H1 (cell line): ENCODE measurements at regions not wholly inside any gene's neighbourhood (a gene's known extent, or its start where the extent isn't known, plus 50 kb on each side); places are given as distances from the start of the nearest gene placed in this dataset.

Experiments used
- CTCF ChIA-PET: fragments of 300-600 bp; sonication (Branson Sonifier 250); formaldehyde crosslinking; loops from one replicate; lab custom pipeline; 2021; ENCODE audit not compliant: partially characterized antibody; lab: Charles Lee
- POLR2A ChIA-PET: fragments of 300-600 bp; sonication (Branson Sonifier 250); formaldehyde crosslinking; loops from one replicate; lab custom pipeline; 2021; ENCODE audit warnings: inconsistent platforms; ENCODE audit not compliant: partially characterized antibody; lab: Charles Lee
- DNase-seq, 2 experiments: peaks; one replicate each; pipeline versions ENCODE4 v3.0.0 to v3.0.0-alpha.2; 2010 to 2022; ENCODE audit warnings: low spot score in 2 of 2, low read depth in 1 of 2, mixed read lengths in 1 of 2
- FAIRE-seq: peaks from 2 replicates; lab custom pipeline; 2011; peaks lifted over from hg19 to GRCh38; lab: Jason Lieb, UNC
- H2AFZ ChIP-seq: 2 replicates; pipeline ENCODE4 v1.8.1; 2012; ENCODE audit warnings: low read length, inconsistent platforms
- H2AK5ac ChIP-seq: 2 replicates; pipeline ENCODE4 v1.6.1; 2013; ENCODE audit warnings: low read depth, low read length
- H2BK120ac ChIP-seq: replicated peaks from 2 replicates; pipeline ENCODE3; 2013; ENCODE audit warnings: low read depth, low read length, inconsistent platforms
- H2BK12ac ChIP-seq: 2 replicates; pipeline ENCODE4 v1.6.1; 2013; ENCODE audit warnings: low read depth, low read length
- H2BK15ac ChIP-seq: 2 replicates; pipeline ENCODE4 v1.6.1; 2013; ENCODE audit warnings: low read length
- H2BK20ac ChIP-seq: 2 replicates; pipeline ENCODE4 v1.6.1; 2013; ENCODE audit warnings: low read length
- H2BK5ac ChIP-seq: 2 replicates; pipeline ENCODE4 v1.6.1; 2013; ENCODE audit warnings: low read depth, low read length
- H3K14ac ChIP-seq: 2 replicates; pipeline ENCODE4 v1.6.1; 2013; ENCODE audit warnings: inconsistent platforms; ENCODE audit not compliant: insufficient read length
- H3K18ac ChIP-seq: 2 replicates; pipeline ENCODE4 v1.6.1; 2013; ENCODE audit warnings: low read length; ENCODE audit errors: extremely low read depth
- H3K23ac ChIP-seq: 2 replicates; pipeline ENCODE4 v1.6.1; 2013; ENCODE audit warnings: inconsistent platforms; ENCODE audit not compliant: insufficient read length
- H3K23me2 ChIP-seq: 2 replicates; pipeline ENCODE4 v1.6.1; 2013; ENCODE audit warnings: low read depth, low read length
- H3K27ac ChIP-seq: 2 replicates; pipeline ENCODE4 v1.6.1; 2011; ENCODE audit warnings: low read depth, low read length, inconsistent platforms
- H3K27me3 ChIP-seq, 4 experiments: replicated peaks in 1 of 4; 1 replicate in 1 of 4; 2 replicates in 3 of 4; pipeline versions ENCODE4 v1.6.1 to v1.8.1; 2011 to 2013; ENCODE audit warnings: low read length in 3 of 4, mild to moderate bottlenecking in 3 of 4, inconsistent platforms in 2 of 4, mixed read lengths in 2 of 4, moderate library complexity in 1 of 4; ENCODE audit not compliant: control insufficient read depth in 3 of 4, insufficient read depth in 3 of 4; ENCODE audit errors: extremely low read depth in 1 of 4
- H3K36me3 ChIP-seq, 4 experiments: 2 replicates each; pipeline versions ENCODE4 v1.6.1 to v1.8.1; 2011 to 2013; ENCODE audit warnings: mild to moderate bottlenecking in 4 of 4, low read length in 3 of 4, moderate library complexity in 2 of 4, control low read depth in 1 of 4, inconsistent platforms in 1 of 4; ENCODE audit not compliant: insufficient read depth in 4 of 4, control insufficient read depth in 2 of 4
- H3K4ac ChIP-seq: replicated peaks from 2 replicates; pipeline ENCODE3; 2013; ENCODE audit warnings: low read length, low read depth, mixed read lengths, inconsistent platforms; ENCODE audit not compliant: insufficient read length
- H3K4me1 ChIP-seq, 4 experiments: replicated peaks in 1 of 4; 1 replicate in 1 of 4; 2 replicates in 3 of 4; pipeline versions ENCODE4 v1.6.1 to v1.8.1; 2011 to 2013; ENCODE audit warnings: low read length in 3 of 4, inconsistent platforms in 2 of 4, mixed read lengths in 1 of 4; ENCODE audit not compliant: insufficient read depth in 4 of 4, control insufficient read depth in 3 of 4
- H3K4me2 ChIP-seq, 2 experiments: 2 replicates each; pipeline versions ENCODE4 v1.6.1 to v1.8.1; 2011 to 2013; ENCODE audit warnings: low read depth in 2 of 2, low read length in 2 of 2, control low read depth in 1 of 2, inconsistent platforms in 1 of 2, mild to moderate bottlenecking in 1 of 2; ENCODE audit not compliant: insufficient read depth in 1 of 2
- H3K4me3 ChIP-seq, 4 experiments: fragments of 200-600, 300-600 bp in 1 of 4; sonication (generic), shearing (Covaris generic), sonication (Bioruptor Twin) in 1 of 4; 2 replicates each; pipeline versions ENCODE4 v1.5.1 to v1.8.1; 2011 to 2016; ENCODE audit warnings: low read length in 4 of 4, low read depth in 3 of 4, control low read depth in 2 of 4, inconsistent platforms in 2 of 4, mild to moderate bottlenecking in 2 of 4, mixed read lengths in 1 of 4, moderate library complexity in 1 of 4; ENCODE audit not compliant: insufficient read depth in 2 of 4; ENCODE audit errors: extremely low read depth in 1 of 4
- H3K56ac ChIP-seq: replicated peaks from 2 replicates; pipeline ENCODE3; 2013; ENCODE audit warnings: low read depth, mild to moderate bottlenecking, mixed read lengths, low read length, inconsistent platforms; ENCODE audit not compliant: insufficient read length
- H3K79me1 ChIP-seq: 2 replicates; pipeline ENCODE4 v1.6.1; 2013; ENCODE audit warnings: low read depth, low read length, control low read depth
- H3K79me2 ChIP-seq, 2 experiments: 2 replicates each; pipeline versions ENCODE4 v1.6.1 to v1.8.1; 2012 to 2013; ENCODE audit warnings: low read length in 2 of 2, mild to moderate bottlenecking in 2 of 2, inconsistent platforms in 1 of 2; ENCODE audit not compliant: insufficient read depth in 2 of 2, control insufficient read depth in 1 of 2
- H3K9ac ChIP-seq, 4 experiments: replicated peaks in 1 of 4; 1 replicate in 1 of 4; 2 replicates in 3 of 4; pipeline versions ENCODE4 v1.6.1 to v1.8.1; 2011 to 2013; ENCODE audit warnings: low read depth in 3 of 4, low read length in 3 of 4, control low read depth in 2 of 4, mild to moderate bottlenecking in 2 of 4, moderate library complexity in 2 of 4, inconsistent platforms in 1 of 4; ENCODE audit errors: extremely low read depth in 1 of 4
- H3K9me3 ChIP-seq, 2 experiments: 2 replicates each; pipeline versions ENCODE4 v1.6.1 to v1.8.1; 2012 to 2013; ENCODE audit warnings: mild to moderate bottlenecking in 2 of 2, moderate library complexity in 2 of 2, control low read depth in 1 of 2, inconsistent platforms in 1 of 2, low read depth in 1 of 2, low read length in 1 of 2, mixed read lengths in 1 of 2; ENCODE audit not compliant: insufficient read depth in 2 of 2
- H4K20me1 ChIP-seq, 2 experiments: replicated peaks in 1 of 2; 2 replicates each; pipeline versions ENCODE3 to v1.8.1; 2011 to 2013; ENCODE audit warnings: inconsistent platforms in 2 of 2, low read length in 2 of 2, mild to moderate bottlenecking in 1 of 2; ENCODE audit not compliant: insufficient read depth in 2 of 2, control insufficient read depth in 1 of 2
- H4K5ac ChIP-seq: 2 replicates; pipeline ENCODE4 v1.6.1; 2013; ENCODE audit warnings: low read length, low read depth, mixed read lengths, inconsistent platforms; ENCODE audit not compliant: insufficient read length
- H4K8ac ChIP-seq: 2 replicates; pipeline ENCODE4 v1.8.0; 2013; ENCODE audit warnings: mild to moderate bottlenecking, moderate library complexity, low read length, inconsistent platforms; ENCODE audit not compliant: insufficient read depth; ENCODE audit errors: extremely low read depth
- H4K91ac ChIP-seq: replicated peaks from 2 replicates; pipeline ENCODE3; 2013; ENCODE audit warnings: low read length, mixed read lengths, inconsistent platforms; ENCODE audit not compliant: insufficient read length
- ATF2 ChIP-seq: IDR thresholded peaks from 2 replicates; pipeline ENCODE4 v1.6.1; 2012; ENCODE audit warnings: low read length, inconsistent platforms
- BCL11A ChIP-seq, 2 experiments: IDR thresholded peaks; one replicate each; pipeline ENCODE4 v1.6.1; 2011; ENCODE audit warnings: low read depth in 2 of 2, low read length in 2 of 2, mild to moderate bottlenecking in 2 of 2
- CHD2 ChIP-seq: IDR thresholded peaks from 2 replicates; pipeline ENCODE4 v1.6.1; 2012; ENCODE audit warnings: low read length, improper control_type of control experiment
- RXRA ChIP-seq: IDR thresholded peaks from 2 replicates; pipeline ENCODE4 v1.6.1; 2011; ENCODE audit warnings: low read depth, mild to moderate bottlenecking, low read length, moderate library complexity; ENCODE audit not compliant: insufficient read depth
- SIX5 ChIP-seq: IDR thresholded peaks from 2 replicates; pipeline ENCODE4 v1.6.1; 2011; ENCODE audit warnings: mild to moderate bottlenecking, low read depth, low read length
- TBP ChIP-seq: IDR thresholded peaks from 2 replicates; pipeline ENCODE4 v1.6.1; 2011; ENCODE audit warnings: low read depth, low read length, improper control_type of control experiment
- WGBS, 2 experiments: shearing (Covaris generic) in 1 of 2; methylation state at CpG; one replicate each; pipeline versions ENCODE4 v1.1.6 to v1.1.7; 2013 to 2015; ENCODE audit warnings: low lambda C conversion rate in 2 of 2, mixed read lengths in 2 of 2, inconsistent platforms in 1 of 2, low coverage in 1 of 2, missing lambda C conversion rate in 1 of 2; ENCODE audit not compliant: insufficient replicate concordance in 2 of 2, insufficient coverage in 1 of 2, insufficient read length in 1 of 2; ENCODE audit errors: extremely low coverage in 1 of 2, missing lambda C conversion rate in 1 of 2; 5-methylcytosine and 5-hydroxymethylcytosine counted together

- Histone ChIP-seq H3K36me3 (no peaks in the 10 kb centered on the region), H3K4me1 (no peaks in the 10 kb centered on the region), H3K27me3 (no peaks in the 10 kb centered on the region; a peak in 3 of 7 replicates), H3K23me2 (no peaks in the 10 kb centered on the region), H2BK15ac (no peak overlapping the region), H3K9me3 (no peaks in the 10 kb centered on the region), H3K79me1 (no peaks in the 10 kb centered on the region), H3K18ac (no peak overlapping the region), H4K8ac (no peak overlapping the region), H3K4ac (no peak overlapping the region), H2AFZ (no peak overlapping the region), H3K4me2 (no peak overlapping the region), H4K5ac (no peak overlapping the region), H2BK120ac (no peak overlapping the region), H3K9ac (no peak overlapping the region), H3K23ac (no peak overlapping the region), H3K79me2 (no peaks in the 10 kb centered on the region), H2AK5ac (no peak overlapping the region), H2BK20ac (no peak overlapping the region), H2BK12ac (no peak overlapping the region), H3K14ac (no peak overlapping the region), H2BK5ac (no peak overlapping the region), H3K56ac (no peak overlapping the region), H3K27ac (no peak overlapping the region), H4K20me1 (no peaks in the 10 kb centered on the region), H4K91ac (no peak overlapping the region), H3K4me3 (no peak overlapping the region)
- CTCF ChIA-PET: interaction anchor here (1.1 kb wide), 1 partner anchor 53 kb away, joined by 5 read pairs; no protein-coding TSS in a partner anchor
- DNase-seq (no peak), FAIRE-seq (no peak)
- POLR2A ChIA-PET: interaction anchor here (0.6 kb wide), 1 partner anchor 1491 kb away, joined by 3 read pairs; no protein-coding TSS in a partner anchor
- WGBS, 2 experiments: 92% methylated on average over 7 of the region's 7 CpGs; no CpG with 5 or more reads in 1 of the 2 experiments
- TF ChIP-seq SIX5 (no peak), CHD2 (no peak), BCL11A (IDR thresholded peaks at IDR 0.05; ENCODE audit: low read depth in 2 of 2, low read length in 2 of 2) (no peak), TBP (no peak), ATF2 (no peak), RXRA (no peak)
These were observed 235.9 kb downstream of the FOXL1 start for GRCh38 chr16:86814256-86814655.
